GM12878 (cell line): ENCODE measurements at regions not wholly inside any gene's neighbourhood (a gene's known extent, or its start where the extent isn't known, plus 50 kb on each side); places are given as distances from the start of the nearest gene placed in this dataset.

Source experiments
- BRCA1 ChIP-seq: IDR thresholded peaks from 2 replicates; pipeline ENCODE4 v1.6.1; 2011; ENCODE audit warnings: low read depth, low read length, improper control_type of control experiment
- IRF4 ChIP-seq: IDR thresholded peaks from 2 replicates; pipeline ENCODE4 v1.6.1; 2011; ENCODE audit warnings: low read depth, low read length
- MEF2A ChIP-seq: IDR thresholded peaks from 2 replicates; pipeline ENCODE4 v1.6.1; 2011; ENCODE audit warnings: low read depth, mild to moderate bottlenecking, low read length, moderate library complexity; ENCODE audit not compliant: insufficient read depth
- MYB ChIP-seq: fragments of 150-350 bp; IDR thresholded peaks from 2 replicates; pipeline ENCODE4 v1.6.1; 2014; ENCODE audit warnings: mild to moderate bottlenecking, low read depth, low read length, borderline replicate concordance
- NBN ChIP-seq: fragments of 450-650 bp; IDR thresholded peaks from 2 replicates; pipeline ENCODE4 v1.6.1; 2016
- NRF1 ChIP-seq: conservative IDR thresholded peaks from 2 replicates; pipeline ENCODE4 v1.6.1; 2011; ENCODE audit warnings: mild to moderate bottlenecking, low read depth, low read length, improper control_type of control experiment
- PBX3 ChIP-seq: IDR thresholded peaks from 2 replicates; pipeline ENCODE4 v1.6.1; 2011; ENCODE audit warnings: mild to moderate bottlenecking, low read depth, low read length, moderate library complexity; ENCODE audit not compliant: insufficient replicate concordance
- RCOR1 ChIP-seq: conservative IDR thresholded peaks from 2 replicates; pipeline ENCODE4 v1.6.1; 2012; ENCODE audit warnings: low read depth, low read length, improper control_type of control experiment
- RELA ChIP-seq: fragments of 450-650 bp; IDR thresholded peaks from 2 replicates; pipeline ENCODE4 v1.8.0; 2014; ENCODE audit warnings: borderline replicate concordance; ENCODE audit not compliant: partially characterized antibody
- ZNF217 ChIP-seq: fragments of 450-650 bp; IDR thresholded peaks from 2 replicates; pipeline ENCODE4 v1.6.1; 2017; ENCODE audit warnings: antibody characterized with exemption, mild to moderate bottlenecking
- TF ChIP-seq, protein P1 (sequence below): fragments of 450-650 bp; IDR thresholded peaks from 2 replicates; pipeline ENCODE4 v1.6.1; 2017; ENCODE audit warnings: mild to moderate bottlenecking, moderate library complexity
- TF ChIP-seq, protein P2 (sequence below): IDR thresholded peaks from 2 replicates; pipeline ENCODE4 v1.6.1; 2012; ENCODE audit warnings: low read depth, low read length, improper control_type of control experiment

DNA sequence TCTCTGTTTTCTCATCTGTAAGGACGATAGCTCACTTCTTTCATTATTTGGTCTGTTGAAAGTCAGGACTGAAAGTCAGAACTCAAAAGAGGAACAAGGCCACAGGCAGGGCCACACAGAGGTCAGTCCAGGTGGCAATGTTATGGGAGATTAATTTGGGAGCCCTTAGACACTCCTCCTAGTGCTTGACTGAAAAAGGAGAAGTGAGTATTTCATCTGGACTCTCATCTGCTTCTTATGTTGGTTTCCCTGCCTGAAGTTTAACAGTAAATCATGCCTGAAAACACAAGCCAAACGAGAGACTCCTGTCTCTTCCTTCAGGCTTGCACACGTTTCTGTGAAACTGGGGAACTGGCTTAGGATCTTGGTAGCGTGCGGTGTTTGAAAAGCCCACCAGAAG lies 248.5 kb downstream of the BUB3 start (continued):
- TF ChIP-seq, protein P1, sequence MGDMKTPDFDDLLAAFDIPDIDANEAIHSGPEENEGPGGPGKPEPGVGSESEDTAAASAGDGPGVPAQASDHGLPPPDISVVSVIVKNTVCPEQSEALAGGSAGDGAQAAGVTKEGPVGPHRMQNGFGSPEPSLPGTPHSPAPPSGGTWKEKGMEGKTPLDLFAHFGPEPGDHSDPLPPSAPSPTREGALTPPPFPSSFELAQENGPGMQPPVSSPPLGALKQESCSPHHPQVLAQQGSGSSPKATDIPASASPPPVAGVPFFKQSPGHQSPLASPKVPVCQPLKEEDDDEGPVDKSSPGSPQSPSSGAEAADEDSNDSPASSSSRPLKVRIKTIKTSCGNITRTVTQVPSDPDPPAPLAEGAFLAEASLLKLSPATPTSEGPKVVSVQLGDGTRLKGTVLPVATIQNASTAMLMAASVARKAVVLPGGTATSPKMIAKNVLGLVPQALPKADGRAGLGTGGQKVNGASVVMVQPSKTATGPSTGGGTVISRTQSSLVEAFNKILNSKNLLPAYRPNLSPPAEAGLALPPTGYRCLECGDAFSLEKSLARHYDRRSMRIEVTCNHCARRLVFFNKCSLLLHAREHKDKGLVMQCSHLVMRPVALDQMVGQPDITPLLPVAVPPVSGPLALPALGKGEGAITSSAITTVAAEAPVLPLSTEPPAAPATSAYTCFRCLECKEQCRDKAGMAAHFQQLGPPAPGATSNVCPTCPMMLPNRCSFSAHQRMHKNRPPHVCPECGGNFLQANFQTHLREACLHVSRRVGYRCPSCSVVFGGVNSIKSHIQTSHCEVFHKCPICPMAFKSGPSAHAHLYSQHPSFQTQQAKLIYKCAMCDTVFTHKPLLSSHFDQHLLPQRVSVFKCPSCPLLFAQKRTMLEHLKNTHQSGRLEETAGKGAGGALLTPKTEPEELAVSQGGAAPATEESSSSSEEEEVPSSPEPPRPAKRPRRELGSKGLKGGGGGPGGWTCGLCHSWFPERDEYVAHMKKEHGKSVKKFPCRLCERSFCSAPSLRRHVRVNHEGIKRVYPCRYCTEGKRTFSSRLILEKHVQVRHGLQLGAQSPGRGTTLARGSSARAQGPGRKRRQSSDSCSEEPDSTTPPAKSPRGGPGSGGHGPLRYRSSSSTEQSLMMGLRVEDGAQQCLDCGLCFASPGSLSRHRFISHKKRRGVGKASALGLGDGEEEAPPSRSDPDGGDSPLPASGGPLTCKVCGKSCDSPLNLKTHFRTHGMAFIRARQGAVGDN, result peak; percentile 76; the same call in 1 of the 2 replicates
- TF ChIP-seq RELA, result no peak
- no peak for TF ChIP-seq MYB
- peak; percentile 79 for TF ChIP-seq MEF2A
- TF ChIP-seq RCOR1, result no peak
- TF ChIP-seq PBX3, result peak; percentile 5
- TF ChIP-seq, protein P2, sequence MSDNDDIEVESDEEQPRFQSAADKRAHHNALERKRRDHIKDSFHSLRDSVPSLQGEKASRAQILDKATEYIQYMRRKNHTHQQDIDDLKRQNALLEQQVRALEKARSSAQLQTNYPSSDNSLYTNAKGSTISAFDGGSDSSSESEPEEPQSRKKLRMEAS, result no peak; the same call in 1 of the 2 replicates
- no peak for TF ChIP-seq NRF1
- TF ChIP-seq IRF4, result peak; percentile 93
- TF ChIP-seq ZNF217, result peak; percentile 60; the same call in 1 of the 2 replicates
- TF ChIP-seq BRCA1, result no peak
- TF ChIP-seq NBN, result peak; percentile 69; the same call in 1 of the 2 replicates
